GM04504 (cell line): ENCODE measurements at regions not wholly inside any gene's neighbourhood (a gene's known extent, or its start where the extent isn't known, plus 50 kb on each side); places are given as distances from the start of the nearest gene placed in this dataset.

ENCODE experiments used
- DNase-seq: peaks from one replicate; pipeline ENCODE4 v3.0.0-alpha.2; 2012; ENCODE audit warnings: low read depth

DNA sequence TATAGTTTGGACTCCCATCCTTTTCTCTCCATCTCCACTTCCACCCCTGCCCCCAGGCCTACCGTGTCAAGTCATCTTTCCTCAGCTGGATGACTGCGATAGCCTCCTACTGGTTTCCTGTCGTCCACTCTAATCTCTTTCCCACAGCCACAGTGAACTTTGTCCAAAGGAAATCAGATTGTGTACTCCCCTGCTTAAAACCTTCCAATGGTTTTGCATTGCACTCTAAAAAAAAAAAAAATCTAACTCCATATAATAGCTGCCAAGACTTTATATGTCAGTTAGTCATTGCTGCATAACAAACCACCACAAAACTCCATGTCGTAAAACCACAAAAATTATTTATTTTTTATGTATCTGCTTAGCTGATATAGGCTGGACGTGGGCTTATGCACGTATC, 160.2 kb upstream of the CCDC68 start:
- no peak for DNase-seq

- DNase-seq: no peak
Measured at GRCh38 chr18:55119016-55119415, 159.8 kb upstream of the CCDC68 start.

DNA sequence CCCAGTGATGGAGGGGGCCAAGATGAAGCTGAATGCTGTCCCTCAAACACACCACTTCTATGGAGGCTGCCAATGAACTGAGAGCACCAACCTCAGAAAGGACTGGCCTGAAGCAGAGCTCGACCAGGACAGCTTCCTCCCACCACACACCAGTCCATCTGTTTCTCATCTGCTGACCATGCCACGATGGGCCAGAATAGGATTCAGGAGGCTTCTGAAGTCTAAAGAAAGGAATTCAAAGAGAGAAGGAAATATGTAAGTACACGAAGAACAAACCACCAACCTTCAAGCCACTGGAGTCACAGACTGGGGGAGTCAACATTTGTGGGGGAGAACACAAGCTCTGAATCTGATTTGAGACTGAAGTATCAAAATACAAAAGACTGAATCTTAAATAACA, 157.6 kb upstream of the CCDC68 start:
- no peak for DNase-seq

GRCh38 chr18:55115606-55116005, 156.3 kb upstream of the CCDC68 start:
- DNase-seq: no peak

GRCh38 chr18:55114876-55115275, 155.6 kb upstream of the CCDC68 start:
- DNase-seq: no peak

DNA sequence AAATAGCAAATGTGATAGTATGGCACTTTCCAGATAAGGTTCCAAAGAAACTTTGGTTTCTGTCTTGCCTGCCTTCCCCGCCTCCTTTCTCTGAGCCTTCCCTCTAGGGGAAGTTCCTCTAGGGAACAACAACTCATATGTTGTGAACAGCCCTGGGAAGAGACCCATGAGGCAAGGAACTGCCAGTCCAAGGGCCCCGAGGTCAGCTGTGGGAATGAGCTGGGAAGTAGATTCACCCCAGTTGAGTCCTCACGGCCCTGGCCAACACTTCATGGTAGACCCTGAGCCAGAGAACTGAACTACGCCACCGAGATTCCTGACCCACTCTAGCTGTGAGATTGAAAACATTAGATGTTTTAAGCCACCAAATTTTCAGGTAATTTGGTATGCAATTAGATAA, 154.5 kb upstream of the CCDC68 start:
- DNase-seq: no peak

- no peak for DNase-seq
Measured at GRCh38 chr18:55111271-55111670, 152.0 kb upstream of the CCDC68 start.

GRCh38 chr18:55110436-55110835, 151.2 kb upstream of the CCDC68 start:
- DNase-seq: no peak

- no peak for DNase-seq
Measured at GRCh38 chr18:55109818-55110414, 150.7 kb upstream of the CCDC68 start.

DNA sequence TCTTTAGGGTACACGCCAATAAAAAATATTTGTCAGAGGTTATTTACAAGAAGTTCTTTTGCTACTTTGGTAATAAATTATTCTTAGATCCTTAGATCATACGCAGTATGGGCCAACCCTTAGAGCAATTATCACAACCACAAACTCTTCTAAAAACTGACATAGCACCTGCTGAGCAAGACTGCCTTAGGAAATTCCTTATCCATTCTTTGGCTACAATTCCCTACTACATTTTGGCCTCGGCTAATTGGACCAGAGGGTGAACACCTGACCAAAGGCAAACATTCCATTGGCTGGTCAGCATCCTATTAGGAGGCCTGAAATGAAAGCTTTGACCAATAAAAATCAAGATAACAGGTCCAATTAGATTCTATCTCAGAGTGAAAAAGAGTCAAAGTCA, 147.6 kb upstream of the CCDC68 start:
- no peak for DNase-seq

GRCh38 chr18:55106466-55106865, 147.2 kb upstream of the CCDC68 start:
- DNase-seq: no peak

- DNase-seq: no peak
Measured at GRCh38 chr18:55105873-55106272, 146.6 kb upstream of the CCDC68 start.

GRCh38 chr18:55102958-55103456, 143.7 kb upstream of the CCDC68 start:
- DNase-seq: no peak

- no peak for DNase-seq
Measured at GRCh38 chr18:55102501-55102900, 143.2 kb upstream of the CCDC68 start.

DNA sequence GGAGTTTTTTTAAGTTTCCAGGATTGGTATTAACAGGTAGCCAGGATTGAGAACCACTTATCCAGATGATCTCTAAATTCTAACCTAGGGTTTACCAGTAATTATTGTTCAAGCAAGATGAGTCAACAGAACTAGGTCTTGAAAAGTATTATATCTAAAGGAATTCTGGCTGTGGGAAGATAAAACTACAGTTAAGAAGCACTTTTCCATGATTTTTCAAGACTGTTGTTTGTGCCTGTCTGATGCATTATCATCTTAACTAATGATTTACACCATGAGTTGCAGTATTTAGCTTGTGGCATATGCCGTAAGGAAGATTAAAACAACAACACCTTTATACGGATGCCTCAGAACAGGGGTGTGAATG, 142.2 kb upstream of the CCDC68 start:
- DNase-seq: no peak

DNA sequence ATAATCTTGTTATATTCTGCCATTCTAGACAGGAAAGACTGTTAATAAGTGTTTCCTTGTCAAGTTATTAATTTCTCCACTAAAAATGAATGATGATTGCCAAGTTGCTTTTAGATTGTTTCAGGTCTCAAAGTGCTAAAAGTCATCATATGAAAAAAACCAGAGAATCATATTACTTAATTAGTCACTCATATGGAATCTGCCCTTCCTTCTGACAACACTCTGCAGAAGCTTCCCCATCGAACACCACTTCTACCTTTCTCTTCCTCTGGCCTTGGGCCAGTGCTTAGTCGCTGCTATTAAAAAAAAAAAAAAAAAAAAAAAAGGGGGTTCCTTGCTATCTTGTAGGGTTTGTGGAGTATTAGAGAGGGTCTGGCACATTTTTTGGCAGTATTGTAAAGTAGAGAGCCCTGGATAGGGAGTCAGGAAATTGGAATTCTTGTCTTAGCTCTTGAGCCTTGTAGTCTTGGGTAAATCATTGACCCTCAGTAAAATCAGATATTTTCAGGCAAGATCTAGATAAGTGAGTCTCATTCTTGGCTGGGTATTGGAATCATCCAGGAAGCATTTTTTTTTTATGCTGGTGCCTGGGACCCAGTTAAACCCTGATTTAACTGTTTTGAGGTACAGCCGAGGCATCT, 141.7 kb upstream of the CCDC68 start:
- no peak for DNase-seq

DNA sequence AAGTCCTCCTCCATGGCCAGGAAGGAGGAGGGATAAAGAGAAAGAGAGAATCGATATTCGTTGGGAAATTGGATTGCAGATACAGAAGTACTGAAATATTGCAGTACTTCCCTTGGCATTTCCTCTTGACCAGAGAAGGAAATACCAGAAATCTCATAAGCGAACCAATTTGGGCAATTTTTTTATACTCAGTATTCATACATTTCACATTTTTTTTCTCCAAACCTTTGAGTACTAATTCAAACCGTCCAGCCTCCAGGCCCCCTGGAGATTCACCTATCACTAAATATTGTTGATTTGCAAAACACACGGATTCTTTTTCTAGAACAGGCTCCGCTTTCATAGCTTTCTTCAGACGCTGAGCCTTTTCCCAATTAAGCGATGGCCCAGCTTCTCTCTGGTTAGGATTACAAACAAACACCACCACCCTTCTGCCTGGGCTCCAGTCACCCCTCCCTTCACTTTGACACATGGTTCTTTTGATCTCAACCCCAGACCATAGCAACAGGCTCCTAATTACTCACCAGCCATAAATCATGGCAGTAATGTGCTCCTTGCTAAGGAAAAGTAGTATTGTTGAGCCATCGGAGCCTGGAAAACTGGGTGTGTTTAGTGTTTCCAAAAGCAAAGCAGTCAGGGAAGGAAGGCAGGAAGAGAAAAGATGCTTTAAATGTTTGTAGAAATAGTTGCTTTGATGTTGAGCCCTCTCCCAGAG, 138.4 kb upstream of the CCDC68 start:
- peak; percentile 68 for DNase-seq

DNA sequence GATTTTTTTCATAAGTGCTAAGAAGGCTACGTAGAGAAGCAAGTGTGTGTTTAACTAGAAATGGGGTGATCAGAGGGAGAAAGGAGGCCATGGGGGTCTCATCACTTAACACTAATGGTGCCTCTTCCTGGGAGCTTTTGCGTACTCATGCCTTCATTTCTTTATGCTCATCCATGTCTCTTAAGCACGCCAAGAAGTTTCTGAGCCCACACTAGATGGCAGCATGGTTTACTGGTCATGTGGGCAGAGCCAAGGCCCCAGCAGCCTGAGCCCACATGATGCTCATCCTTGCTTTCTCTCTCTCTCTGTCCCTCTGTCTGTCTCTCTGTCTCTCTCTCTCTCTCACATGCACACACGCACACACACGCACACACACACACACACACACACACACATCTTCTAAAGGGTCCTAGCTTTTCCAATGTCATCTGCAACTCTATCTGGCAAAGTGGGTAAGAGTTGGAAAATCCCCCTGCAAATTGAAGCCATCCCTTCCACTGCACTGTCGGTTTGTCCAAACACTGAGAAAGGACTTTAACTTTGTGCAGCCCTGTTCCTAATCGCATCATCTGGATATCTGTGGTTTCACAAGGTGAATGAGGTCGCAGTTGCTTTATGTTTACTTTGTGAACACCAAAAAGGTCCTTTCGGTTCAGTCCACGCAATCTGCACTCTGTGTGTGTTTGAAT, 137.1 kb upstream of the CCDC68 start:
- DNase-seq: no peak

- DNase-seq: no peak
Measured at GRCh38 chr18:55095584-55095983, 136.3 kb upstream of the CCDC68 start.

DNA sequence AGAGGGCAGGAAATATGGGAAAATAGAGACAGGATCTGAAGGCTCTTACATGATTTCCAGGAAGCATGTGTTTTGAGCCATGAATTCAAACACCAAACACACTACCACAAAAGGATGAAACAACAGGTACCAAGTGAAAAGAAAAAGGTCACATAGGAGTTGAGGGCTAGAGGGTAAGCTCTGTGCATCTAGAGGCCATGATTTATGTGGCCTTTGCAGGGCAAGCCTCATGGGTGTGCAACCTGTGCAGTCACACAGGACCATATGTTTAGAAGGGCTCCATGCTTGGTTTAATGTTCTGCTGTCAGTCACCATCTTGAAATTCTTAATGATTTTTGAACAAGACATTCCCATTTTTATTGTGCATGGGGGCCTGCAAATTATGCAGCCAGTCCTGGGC, 134.5 kb upstream of the CCDC68 start:
- DNase-seq: no peak

DNA sequence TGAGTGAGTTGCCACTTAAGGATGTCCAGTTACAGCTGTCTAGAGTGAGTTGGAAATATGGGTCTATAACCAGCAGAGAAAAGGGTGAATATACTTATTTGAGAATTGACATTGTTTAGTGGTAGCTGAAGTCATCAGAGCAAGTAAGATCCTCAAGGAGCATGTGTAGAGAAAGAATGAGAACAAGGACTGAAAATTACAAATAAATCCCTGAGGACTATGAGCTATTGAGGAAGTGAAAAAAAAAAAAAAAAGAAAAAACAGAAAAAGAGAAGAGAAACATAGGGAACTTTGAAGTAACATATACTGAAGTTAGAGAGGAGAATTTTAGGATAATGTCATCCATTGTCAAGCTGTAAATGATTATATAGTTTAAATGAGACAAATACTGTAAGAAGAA, 134.0 kb upstream of the CCDC68 start:
- DNase-seq: no peak

- DNase-seq: no peak
Measured at GRCh38 chr18:55092166-55092565, 132.9 kb upstream of the CCDC68 start.
